ENCODE measurements at regions not wholly inside any gene's neighbourhood (a gene's known extent, or its start where the extent isn't known, plus 50 kb on each side); places are given as distances from the start of the nearest gene placed in this dataset.

DNA sequence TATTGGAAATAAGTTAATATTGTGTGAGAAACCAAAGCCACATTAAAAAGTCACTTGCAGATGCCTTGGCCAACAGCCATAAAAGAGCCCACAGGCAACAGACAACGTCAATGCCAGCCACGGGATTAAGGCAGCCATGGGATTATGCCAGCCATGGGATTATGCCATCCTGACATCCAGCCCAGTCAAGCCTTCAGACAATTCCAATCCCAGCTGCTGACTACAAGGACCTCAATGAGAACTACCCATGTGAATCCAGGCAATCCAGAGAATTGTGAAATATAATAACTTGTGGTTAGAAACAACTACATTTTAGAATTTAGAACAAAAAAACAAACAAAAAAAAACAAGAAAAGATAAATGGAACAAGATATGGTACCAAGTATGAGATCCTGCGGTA lies 356.6 kb downstream of the EFNB2 start:
- DNase-seq (ENCODE audit: low read depth in 1 of 2, low spot score in 1 of 2) = no peak

DNA sequence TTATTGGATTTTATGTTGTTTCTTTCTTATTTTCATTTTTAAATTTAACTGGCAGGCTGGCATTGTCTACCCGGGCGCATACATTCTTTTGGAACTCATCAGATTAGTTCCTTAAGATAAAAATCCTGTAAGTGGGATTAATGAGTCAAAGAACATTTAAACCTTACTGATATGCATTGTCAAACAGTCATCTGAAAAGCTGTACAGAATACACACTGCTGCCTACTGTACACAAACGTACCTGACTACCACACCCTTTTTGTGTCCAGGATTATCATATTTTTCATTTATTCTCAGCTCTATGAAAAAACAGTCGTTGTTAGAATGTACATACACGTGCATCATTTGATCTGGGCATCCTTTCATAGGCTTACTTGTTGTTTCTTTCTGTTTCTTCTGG lies 358.3 kb downstream of the EFNB2 start:
- no peak for DNase-seq (ENCODE audit: low read depth in 1 of 2, low spot score in 1 of 2)

DNA sequence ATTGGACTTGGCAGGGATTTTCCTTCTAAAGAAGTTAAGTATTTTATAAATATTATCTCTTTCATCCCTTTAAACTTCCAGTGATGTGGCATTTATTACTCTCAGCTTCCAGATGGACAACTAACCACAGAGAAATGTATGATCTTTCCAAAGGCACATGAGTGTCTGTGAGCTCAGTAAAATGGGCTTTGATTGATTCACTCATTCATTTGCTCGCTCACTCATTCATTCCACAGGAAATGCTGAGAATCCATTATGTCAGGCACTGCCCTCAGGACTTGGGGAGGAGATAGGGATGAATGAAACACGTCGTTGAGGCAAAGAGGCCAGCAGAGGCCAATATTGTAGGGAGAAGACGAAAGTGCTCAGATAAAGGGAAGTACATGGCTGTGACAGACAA lies 359.3 kb downstream of the EFNB2 start:
- DNase-seq (ENCODE audit: low read depth in 1 of 2, low spot score in 1 of 2) = no peak

DNA sequence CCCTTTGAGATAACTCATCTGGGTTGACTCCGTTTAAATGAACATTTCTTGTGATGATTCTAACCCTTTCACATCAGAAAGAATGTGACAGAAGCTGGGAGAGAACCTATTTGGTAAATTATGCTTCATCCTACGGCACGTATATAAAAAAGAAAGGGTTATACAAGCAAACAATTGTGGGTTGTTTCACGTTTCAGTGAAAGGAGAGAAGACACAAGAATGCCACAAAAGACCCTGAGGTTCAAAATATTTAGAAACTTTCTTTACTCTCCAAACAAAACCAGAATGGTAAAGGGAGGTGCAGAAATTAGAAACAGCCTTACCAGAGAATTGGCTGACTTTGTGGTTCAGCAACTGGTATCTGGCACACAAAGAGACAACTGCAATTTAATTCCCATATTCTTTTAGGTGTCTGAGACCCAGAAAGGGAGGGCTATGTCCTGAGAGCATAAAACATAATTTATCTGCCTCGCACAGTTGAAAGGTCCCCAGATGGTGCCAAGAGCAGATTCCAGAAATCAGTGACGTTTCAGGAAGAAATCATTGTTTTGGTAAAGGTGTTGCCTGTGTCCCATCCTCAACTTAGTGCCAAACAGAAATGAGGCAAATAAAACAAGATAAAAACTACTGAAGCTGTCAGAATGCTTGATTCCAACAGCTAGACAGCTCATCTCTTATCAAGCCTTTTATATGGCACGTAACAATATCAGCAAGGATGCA lies 361.4 kb downstream of the EFNB2 start:
- no peak for DNase-seq (ENCODE audit: low read depth in 1 of 2, low spot score in 1 of 2)

DNA sequence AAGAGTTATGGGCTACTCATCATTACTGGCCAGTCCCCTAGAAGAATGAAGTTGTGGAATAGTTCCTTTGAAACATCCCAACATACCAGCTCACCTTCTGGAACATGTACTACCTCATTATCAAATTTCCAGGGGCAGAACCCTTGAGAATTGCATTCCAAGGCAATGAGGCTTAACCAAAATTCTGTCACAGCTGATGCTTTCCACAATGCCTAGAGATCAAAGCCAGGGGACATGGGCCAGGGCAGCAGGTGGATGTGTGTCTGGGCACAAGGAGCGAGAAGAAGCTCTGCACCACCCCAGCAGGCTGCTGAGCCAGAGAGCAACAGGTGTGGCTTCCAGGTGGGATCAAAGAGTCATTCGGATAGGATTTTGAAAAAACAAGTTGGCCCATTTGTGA lies 362.1 kb downstream of the EFNB2 start:
- no peak for DNase-seq (ENCODE audit: low read depth in 1 of 2, low spot score in 1 of 2)

DNA sequence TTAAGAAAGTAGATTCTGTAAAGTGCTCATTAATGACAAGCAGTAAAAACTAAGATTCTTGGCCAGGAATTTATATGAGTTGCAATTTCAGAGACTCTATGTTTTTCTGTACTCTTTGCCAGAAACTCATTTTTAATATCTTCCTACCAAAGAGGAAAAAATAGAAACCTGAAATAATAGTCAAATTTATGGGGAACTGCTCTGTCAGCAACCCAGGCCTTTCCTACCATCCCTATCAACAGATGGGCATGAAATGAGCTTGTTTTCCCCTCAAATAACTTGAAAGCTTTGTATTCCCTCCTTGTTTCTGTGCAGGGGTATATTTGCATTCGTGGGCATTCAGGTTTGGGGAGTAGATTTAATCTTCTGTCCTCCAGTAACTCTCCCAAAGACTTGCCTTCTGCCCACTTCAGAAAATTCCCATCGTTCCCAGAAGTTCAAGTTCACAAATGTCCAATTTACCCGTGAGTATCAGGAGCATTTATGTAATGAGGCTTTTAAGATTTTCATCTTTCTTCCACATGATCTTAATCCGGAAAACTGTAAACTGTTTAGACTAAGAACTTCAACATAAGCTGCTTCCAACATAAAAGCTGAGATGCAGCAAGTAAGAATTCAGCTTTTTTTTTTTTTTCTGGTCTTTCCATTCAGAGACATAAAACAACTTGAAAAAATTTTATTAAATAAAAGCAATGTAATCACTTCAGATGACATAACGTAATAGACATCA lies 363.1 kb downstream of the EFNB2 start:
- no peak for DNase-seq (ENCODE audit: low read depth in 1 of 2, low spot score in 1 of 2)

DNA sequence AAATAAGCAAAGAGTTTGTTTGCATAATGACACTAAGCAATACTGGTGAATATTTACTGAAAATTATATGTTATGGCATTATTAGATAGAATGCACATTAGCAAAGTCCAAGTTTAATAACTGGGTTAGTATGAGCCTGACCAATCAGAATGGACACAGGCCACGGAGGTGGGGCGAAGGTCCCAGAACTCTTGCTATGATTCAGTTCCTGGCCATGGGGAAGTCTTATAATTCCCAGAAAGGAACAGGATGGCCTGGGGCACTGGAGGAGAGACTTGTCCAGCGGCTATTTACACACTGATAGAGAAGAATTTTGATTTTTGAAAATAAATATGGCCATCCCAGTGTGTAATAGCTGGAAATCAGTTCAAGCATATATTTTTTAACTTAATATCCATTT lies 372.0 kb downstream of the EFNB2 start:
- no peak for DNase-seq (ENCODE audit: low read depth in 1 of 2, low spot score in 1 of 2)

DNA sequence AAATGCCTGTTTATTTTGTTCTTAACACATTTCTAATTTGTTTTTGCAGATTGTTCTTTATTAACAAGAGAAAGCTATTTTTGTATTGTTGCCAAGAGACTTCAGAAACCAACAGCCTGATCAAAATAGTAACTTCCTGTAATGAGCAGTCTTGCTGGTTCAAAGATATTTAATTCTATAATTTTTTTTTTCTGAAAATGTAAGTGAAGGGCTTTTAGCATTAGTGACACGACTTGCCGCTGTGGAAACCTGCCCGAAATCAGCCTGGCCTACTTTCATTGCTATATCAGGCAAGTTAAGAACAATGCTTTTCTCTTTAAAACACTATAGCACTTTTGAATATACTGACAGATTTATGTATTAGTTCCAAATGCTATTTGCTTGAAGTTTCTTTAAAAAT lies 374.3 kb downstream of the EFNB2 start:
- DNase-seq (ENCODE audit: low read depth in 1 of 2, low spot score in 1 of 2) = no peak

DNA sequence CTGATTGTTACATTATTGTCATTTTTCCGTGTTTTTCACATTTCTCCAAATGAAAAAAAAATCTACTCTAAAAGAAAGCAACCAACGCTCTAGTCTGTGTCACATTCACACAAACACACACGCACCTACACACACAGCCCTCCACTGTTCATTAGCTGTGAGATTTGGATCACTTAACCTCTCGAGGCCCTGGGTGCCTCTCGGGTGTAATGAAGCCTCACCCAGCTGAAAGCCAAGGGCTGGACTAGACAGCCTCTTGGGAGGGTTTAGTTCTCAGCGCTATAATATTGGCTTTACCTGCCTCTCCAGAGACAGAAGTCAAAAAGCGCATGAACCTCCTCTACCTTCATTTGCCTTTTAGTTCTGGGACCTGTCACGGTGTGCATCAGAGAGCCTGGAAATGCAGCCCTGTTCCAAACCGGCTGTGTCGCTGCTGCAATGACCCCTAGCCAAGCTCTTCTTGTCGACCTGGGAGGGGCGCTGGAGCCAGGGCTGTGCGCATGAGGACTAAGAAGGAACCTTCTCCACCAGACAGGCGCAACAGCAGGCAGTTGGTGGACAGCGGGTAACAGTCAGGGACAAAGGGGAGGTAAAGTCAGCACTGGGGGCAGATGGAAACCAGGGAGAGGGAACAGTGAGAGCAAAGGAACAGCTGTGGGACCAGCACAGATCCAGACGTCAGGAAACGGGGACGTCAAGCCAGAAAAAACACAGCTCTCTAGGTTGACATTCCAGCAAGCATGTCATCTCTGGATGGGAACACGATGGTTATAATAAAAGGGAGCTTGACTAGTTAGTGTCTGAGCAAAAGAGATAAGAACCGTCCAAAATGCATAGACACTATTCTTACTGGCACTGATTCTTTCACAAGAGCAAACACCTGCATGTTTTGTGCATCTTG lies 375.9 kb downstream of the EFNB2 start:
- no peak for DNase-seq (ENCODE audit: low read depth in 1 of 2, low spot score in 1 of 2)

DNA sequence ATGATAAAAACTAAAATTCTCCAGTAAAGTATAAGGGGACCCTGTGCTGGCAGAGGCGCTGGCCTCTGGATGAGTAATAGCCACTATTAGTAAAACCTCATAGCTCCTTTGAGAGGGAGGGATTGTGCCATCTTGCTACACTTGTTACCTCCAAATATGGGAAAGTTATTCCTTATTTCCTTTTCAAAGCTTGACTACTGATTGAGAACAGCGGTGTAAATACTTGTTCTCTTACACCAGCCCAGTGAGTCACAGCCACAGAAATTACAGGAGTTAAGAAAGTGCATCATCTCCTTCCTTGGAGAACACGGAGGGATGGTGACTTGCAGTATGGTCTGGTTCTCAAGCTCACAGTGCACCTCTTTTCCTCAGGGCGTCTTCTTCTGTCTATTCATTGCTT lies 379.0 kb downstream of the EFNB2 start:
- no peak for DNase-seq (ENCODE audit: low read depth in 1 of 2, low spot score in 1 of 2)

DNA sequence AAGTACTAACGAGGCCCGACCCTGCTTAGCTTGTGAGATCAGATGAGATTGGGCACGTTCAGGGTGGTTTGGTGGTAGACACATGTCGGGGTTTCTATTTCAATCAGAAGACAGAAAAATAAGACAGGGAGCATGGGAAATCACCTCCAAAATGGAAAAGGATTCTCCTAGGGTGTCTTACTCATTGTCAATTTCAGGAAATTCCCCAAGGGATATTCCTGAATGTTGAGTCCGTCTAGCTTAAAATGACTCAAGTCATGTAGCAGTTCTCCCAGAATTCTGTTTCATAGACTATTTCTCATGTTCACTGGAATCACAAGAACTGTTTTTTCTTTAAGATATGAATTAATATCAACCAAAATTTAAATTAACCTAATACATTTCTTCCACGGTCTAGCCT lies 380.1 kb downstream of the EFNB2 start:
- no peak for DNase-seq (ENCODE audit: low read depth in 1 of 2, low spot score in 1 of 2)

DNA sequence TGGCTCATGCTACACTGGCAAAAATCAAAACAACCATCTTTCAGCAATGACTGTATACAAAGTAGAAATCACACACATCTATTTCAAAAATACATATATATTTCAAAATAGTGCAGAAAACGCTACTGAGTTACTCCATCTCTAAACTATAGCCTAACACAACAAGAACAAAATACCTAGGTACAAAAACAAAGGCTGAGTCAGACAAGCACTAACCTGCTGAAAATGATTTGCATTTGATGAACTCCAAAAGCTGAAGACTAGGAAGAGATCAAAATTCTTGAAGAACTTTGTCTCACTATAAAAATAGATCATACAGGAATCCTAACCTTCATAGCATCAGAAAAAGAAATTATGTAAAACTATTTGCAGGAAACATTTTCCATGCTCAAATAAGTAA lies 381.6 kb downstream of the EFNB2 start:
- no peak for DNase-seq (ENCODE audit: low read depth in 1 of 2, low spot score in 1 of 2)

DNA sequence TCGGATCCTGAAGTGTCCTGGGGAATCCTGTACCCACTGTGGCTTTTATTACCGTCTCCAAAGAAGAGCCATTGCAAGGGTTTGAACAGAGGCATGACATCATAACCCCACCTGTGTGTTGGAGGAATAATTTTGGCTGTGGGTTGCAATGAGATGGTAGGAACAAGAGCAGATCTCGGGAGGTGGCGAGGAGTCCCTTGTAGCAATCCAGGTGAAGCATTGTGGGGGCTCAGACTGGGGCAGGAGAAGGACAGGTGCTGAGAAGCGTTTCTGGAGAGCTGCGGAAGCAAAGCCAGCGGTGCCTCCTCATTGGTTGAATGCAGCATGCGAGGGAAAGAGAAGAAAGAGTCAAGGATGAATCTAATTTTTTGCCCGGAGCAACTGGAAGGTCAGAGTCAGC lies 382.4 kb downstream of the EFNB2 start:
- no peak for DNase-seq (ENCODE audit: low read depth in 1 of 2, low spot score in 1 of 2)

DNA sequence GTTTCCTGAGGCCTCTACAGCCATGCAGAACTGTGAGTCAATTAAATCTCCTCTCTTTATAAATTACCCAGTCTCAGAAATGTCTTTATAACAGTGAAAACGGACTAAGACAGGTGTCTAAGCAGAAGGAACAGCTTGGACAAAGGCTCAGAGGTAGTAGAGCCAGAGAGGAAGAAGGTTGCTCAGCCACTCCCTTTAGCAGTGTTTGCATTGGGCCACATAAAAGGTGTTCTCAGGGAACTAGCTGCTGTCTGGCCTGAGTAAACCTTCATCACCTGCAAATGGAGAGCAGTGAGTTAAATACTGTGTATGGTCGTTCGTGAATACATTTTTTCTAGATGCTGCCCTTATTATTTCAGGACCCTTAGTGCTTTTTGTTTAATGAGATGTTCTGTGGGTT lies 383.4 kb downstream of the EFNB2 start:
- DNase-seq (ENCODE audit: low read depth in 1 of 2, low spot score in 1 of 2) = no peak

DNA sequence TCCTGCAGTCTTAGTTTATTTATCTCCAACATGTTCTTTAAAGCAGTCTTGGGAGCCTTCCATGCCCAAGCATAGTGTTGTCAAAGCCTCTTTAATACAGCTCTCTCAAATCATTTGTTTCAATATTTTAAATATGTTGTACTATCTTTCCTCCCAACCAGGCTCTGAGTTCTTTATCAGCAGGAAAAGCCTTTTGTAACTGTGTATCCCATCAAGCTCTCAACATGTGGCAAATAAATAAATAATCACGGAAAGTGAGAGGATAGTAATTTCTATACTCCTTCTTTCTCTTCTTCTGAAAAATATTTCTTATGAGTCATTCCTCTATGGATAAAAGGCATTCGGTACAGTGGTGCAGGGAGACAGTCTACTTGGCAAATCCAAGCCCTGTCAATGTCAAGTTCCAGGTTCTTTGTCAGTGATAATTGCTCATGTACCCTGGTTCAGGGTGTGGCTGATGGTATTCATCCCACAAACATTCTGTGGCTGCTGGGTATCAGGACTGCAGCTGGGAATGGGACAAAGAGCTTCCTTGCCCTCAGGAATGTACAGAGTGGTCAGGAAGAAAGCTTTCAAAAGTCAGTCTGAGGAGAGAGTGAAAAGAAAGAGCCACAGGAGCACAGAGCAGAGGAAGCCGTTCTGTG lies 384.3 kb downstream of the EFNB2 start:
- DNase-seq (ENCODE audit: low read depth in 1 of 2, low spot score in 1 of 2) = no peak

DNA sequence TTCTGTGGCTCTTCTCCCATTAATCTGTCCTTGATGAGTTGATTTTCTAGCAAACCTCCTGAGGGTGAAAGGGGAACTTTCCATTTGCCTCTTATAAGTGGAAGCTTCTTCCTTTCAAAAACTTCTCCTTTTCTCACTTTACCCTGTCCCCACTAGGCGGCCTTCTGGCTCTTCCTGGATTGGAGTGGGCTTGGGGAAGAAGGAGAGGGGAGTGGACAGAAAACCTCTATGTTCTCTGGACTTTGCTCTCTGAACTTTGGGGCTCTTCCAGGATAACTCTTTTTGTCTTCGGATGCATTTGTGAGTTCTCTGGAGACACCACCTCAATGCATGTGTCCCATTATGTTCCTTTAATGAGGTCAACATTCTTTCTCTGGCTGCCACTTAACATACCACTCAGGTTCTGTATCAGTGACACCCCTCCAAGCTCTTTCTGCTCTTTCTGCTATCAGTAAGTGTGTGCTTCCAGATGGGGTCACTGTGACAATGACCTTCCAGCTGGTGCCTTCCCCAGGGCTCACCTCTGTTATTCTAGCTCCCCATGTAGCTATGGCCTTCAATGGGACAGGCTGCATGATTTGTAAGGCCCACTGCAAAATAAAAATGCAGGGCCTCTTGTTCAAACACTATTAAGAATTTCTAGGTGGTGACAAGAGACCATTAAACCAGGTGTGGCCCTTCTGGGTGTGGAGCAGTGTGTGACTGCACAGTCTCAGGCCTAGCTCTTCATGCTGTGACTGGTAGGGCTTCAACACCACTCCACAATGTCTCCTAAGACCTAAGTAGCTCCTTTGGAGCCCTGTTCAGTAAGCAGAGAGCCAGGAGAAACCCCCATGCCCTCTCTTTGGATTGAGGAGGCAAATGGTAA lies 389.2 kb downstream of the EFNB2 start:
- no peak for DNase-seq (ENCODE audit: low read depth in 1 of 2, low spot score in 1 of 2)

DNA sequence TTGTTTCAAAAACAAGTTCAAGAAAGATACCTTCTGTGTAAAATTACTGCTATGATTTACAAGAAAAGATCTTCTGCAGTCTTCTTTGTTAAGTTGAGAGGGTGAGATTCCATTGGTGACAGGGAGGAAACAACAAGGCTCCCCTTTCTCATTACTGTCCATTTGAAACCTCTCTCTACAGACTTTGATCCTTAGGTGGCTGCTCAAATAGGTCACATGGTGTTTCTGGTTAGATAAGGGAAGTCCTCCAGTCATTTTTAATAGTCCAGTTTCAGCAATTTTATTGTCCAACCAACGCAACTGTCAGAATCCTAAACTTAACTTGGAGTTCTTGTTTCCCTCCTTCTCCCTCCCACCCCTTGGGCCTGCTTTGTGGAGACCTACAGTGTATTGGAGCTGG lies 390.4 kb downstream of the EFNB2 start:
- no peak for DNase-seq (ENCODE audit: low read depth in 1 of 2, low spot score in 1 of 2)

DNA sequence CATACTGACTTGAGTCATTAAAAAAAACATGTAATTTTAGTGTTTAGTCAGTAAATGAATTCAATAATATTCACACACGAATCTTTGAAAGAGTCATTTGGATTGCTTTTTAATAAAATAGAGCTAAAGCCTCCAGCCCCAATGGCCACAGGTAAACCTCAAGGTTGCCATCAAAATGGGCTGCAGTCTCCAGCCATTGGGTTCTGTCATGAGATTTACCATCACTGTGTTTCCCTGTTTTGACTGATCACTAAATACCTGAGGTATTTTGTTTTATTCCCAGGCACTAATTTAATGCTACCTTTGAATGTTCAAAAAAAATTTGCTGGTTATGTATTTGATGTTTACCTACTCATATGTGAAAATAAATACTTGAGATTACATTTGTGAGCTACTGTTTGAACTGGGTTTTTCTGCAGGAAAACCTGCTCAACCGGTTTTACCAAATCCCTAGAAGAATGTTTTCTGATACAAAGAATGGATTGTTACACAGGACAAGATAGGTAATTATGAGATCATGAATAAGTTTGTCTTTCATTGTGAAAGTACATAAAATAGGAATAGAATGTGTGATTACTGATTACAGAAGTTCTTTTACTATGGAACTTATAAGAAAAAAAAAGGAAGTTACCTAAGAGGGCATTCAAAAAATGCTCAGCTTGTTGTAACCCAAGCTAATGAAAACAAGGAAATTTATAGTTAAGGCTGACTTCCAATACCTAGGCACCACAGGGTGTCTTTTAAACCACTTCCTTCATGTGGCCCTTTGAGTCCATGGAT lies 391.3 kb downstream of the EFNB2 start:
- no peak for DNase-seq (ENCODE audit: low read depth in 1 of 2, low spot score in 1 of 2)

DNA sequence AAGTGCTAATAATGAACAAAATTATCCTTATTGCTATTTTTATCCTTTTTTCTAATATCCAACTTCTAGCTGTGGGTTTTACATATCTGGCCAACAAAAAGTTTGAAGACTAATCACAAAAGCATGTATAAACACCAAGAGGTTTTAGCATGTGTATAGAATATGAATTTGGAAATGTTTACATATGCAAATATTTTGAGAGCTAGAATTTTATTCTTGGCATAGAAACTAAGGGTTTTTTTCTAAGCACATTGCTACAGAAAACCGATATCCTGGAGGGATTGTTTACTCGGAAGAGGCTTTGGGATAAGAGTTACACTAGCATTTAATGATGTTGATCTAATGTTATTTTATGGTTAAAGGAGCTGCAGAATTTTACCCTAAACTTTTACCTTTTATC lies 392.1 kb downstream of the EFNB2 start:
- no peak for DNase-seq (ENCODE audit: low read depth in 1 of 2, low spot score in 1 of 2)

DNA sequence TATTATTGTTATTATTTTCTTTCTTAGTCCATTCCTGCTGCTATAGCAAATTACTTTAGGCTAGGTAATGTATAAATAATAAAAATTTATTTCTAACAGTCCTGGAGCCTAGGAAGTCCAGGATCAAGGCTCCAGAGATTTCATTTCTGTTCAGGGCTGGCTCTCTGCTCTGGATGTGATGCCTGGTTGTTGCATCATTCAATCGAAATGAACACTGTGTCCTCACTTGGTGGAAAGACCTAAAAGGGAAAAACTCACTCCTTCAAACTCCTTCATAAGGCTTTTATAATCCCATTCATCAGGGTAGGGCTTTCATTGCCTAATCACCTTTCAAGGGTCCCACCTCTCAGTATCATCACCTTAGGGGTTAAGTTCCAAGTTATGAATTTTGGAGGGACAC lies 395.0 kb downstream of the EFNB2 start:
- DNase-seq (ENCODE audit: low read depth in 1 of 2, low spot score in 1 of 2) = no peak
